ENCODE measurements at regions not wholly inside any gene's neighbourhood (a gene's known extent, or its start where the extent isn't known, plus 50 kb on each side); places are given as distances from the start of the nearest gene placed in this dataset.
"Not testable (repeated sequence)": the region's sequence is repeated elsewhere in the genome, so short reads cannot be mapped to it uniquely, and the experiment has no call there.

DNA sequence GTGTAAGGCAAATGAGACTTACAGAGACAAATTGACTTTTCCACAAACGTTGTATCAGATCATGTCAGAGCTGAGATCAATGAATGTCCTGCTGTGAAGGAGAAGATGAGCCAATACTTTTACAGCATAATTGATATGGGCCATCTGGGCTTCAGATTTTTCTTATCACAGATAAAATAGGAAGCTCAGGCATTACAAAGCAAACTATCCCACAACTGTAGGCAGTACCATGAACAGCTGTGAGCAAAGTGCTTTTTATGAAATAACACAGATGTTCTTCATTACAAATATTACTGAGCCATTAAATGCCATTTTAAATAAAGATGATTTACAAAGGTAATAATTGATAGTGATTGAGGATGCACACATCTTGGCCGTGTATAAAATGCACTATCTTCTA, 852.3 kb downstream of the OTOL1 start:
- DNase-seq = no peak

DNA sequence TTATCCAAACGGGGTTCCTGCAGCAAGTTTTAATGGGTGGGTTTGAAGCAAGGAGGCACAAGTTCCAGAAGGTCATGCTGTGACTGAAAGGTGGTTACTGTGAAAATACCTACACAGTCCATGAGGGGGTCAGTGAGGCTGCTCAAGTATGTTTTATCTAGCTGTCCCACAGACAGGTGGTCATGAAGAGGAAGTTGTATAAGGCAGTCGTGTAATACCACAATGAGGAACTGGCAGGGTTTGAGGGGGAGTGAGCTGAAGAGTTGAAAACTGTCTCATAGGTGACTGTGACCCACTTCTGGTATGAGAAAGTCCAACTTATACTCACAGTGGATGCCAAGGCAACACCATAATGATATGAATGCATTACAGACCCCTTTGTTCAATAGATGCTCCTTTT, 856.8 kb downstream of the OTOL1 start:
- no peak for DNase-seq

DNA sequence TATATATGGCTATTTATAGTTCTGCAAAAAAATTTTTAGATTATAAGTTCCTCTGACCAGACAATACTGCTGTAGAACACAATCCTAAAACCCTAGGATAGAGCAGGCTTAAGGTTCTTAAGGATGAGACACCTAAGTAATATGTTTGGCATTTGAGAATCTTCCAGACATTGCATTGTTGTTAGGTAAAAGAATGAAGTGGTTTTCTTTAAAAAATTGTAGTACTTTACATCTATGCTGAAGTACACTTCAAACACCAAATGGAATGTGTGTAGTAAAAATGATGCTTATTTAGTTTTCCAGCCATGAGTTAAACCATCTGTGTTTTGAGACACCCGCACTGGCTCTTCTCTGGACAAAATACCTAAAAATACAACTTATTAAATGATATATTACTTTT, 857.7 kb downstream of the OTOL1 start:
- no peak for DNase-seq

DNA sequence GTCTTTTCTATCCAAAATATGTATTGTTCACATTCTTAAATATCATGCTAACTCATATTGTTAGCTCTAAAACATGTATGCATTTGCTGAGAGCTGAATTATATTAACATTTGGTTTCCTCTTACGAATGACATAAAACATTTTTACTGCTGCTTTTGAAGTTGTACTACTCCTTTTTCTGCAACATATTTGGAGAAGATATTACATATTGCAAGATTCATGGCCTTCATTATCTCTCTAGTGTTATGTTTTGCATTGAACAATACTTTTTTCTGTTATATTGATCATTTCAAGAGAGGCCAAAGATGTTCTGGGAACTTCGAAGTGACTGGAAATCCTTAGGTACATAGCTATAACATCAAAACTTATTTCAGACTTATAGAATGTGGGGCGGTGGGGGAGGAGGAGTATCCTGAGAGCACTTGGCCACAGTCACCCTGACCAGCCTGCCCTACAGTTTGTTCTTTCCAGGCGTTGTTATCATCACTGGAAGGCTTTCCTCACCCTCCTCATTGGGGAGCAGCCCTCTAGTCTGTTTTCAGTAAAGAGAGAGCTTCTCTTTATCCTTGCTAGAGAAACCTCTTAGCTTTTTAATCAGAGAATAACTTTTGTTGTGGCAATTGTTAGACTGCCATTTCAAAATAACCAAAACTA, 868.6 kb downstream of the OTOL1 start:
- DNase-seq = no peak

DNA sequence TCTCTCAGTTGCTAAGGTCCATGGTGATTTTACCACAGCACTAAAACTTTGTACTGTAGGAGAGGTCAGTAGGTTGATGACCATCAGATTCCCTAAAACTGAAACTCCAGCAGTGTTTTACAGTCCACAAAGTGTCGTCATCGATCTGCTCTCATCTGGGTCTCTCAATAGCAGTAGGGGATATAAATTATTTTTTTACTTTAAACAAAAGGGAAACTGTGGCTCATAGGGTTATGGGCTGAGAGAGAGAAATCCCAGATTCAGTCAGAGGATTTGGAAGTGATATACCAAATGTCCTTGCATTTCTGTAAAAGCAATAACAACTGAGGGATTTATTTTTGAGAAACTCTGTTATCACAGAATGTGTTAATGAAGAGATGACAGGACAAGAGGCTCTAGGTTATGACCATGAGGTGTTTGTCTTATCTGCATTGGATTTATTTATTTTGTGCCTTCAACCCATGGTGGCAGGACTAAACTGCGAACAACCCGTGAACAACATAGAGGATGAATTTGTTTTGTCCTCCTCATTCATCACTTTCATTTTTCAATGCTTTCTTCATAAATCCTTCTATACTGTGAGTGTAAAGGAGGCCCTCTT, 869.7 kb downstream of the OTOL1 start:
- DNase-seq = no peak

DNA sequence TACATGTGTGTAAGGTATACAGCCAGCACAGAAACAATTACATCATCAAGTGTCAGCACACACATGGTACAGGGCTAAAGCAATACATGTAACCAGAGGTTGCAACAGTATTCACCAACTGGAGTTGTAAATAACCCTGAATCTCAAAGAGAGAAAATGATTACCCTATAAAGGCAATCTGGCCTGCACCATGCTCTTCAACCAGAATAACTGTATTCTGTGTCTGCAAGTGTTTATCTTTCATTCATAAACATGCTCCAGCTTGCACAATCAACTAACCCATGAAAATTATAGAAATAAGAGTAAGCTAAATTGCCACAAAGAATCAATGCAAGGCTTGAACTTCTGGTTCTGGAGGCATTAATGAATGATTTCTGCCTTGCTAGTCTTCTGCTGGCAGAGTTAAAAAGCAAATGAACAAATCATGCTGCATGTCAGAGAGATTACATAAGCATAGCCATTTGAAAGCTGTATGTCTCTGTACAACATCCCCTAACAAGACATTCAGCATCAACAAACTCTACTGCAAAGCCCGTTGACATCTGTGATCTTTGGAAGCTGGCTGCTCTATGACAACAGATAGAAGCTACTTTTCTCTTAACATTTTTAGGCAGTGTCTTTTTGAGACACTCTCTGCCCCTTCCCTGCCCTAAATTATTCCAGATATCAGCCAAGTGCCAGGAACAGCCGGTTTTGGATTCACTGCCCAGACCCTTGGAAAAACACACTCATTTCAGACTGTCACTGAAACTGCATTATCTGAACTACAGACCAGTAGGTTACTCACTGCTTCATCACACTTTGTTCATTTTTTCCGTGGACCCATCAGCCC, 871.0 kb downstream of the OTOL1 start:
- DNase-seq = no peak

DNA sequence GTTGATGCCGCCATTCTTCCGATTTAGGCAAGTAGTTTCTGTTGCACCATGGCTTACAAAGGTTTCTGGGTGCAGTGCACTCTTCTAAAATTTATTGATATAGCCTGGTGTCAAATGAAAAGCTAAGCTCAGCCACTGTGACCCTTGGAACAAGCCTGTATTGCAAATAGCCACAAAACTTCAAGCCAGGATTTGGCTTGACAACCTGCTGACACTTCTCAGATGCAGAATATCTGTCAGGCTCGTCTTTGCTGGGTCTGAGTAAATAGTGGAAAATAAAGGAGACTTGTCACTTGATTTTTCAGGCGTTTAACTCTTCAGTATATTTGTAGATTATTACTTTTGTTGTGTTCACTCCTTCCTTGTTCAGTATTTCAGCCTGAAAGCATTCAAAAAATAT, 871.8 kb downstream of the OTOL1 start:
- no peak for DNase-seq

DNA sequence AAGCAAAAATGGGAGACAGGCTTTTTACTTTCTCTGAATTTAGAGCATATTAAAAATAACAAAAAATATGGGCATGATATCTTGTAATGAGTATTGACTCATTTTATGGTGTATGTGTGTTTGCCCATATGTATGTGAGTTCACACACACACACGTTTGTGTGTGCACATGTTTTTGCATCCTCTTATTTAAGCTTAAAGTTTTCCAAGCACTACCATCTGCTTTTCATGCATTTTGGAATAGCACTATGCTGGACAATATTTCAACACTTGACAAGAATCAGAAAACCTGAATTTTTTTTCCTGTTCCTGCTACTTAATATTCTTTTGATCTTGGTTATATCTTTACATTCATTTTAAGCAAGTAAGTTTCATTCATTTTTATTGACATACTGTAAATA, 872.7 kb downstream of the OTOL1 start:
- DNase-seq = no peak

DNA sequence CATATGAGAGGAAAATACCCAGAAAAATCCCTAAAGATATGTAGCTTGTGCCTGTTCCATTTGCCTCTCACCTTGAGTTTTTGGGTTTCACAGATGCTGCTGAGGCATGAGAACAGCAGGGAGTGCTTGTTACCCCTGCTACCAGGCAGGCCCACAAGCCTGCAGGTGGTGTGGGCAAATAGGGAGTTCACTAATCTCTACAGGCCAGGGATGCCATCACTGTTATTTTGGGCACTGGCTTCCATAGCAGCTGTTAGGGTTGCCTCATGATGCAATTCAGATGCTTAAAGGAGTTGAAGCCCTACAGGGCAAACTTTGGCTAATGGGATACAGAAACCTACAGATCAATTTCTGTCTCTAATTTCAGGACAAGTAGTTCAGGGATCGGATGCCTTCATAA, 873.5 kb downstream of the OTOL1 start:
- DNase-seq = no peak

DNA sequence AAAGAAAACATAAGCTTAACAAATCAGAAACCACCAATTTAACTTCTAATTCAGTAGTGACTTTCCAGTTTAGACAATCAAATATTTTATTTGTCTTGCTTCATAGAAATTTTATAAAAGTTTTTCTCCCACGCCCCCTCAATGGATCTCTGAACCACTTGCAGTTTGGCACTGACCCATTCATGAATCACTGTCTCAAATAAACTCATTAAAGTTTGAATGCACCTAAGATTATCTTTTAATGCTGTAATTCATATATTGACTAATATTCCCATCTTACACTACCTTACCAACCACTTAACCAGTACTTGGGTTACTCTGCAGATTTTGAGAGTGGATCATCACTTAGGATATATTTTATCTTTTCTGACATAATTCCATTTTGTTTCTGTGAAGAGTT, 880.2 kb downstream of the OTOL1 start:
- no peak for DNase-seq

DNA sequence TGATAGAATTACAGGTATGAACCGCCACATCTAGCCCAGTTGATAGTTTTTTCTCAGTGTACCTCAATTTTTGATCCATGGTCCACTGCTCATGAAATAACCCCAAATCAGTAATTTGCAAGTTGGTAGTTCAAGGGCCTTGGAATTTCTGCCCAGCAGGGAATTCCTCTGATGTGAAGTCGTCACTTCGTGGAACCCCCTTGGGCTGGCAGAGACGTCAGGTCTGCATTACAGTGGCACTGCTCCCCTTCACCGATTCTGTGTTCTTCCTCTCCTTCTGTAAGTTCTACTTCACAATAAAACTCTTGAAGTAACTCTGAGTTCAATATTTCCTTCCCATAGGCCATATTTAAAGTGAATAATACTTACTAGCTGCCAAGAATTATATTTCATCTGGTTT, 881.0 kb downstream of the OTOL1 start:
- DNase-seq = no peak

DNA sequence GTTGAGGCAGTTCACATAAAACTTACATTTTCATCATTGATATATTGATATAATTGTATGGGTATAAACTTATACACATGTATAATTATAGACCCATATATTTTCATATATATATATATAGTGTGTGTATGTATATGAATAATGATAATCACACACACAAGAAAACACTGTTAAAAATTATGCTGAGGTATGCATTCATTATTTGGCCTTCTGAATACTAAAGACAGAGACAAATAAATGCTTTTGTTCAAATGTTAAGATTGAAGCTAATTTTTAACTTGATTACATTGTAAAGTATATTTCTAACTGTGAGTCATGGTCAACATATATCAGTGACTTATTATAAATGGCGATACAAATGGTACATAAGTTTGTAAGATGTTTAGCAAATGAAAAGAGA, 888.8 kb downstream of the OTOL1 start:
- no peak for DNase-seq

DNA sequence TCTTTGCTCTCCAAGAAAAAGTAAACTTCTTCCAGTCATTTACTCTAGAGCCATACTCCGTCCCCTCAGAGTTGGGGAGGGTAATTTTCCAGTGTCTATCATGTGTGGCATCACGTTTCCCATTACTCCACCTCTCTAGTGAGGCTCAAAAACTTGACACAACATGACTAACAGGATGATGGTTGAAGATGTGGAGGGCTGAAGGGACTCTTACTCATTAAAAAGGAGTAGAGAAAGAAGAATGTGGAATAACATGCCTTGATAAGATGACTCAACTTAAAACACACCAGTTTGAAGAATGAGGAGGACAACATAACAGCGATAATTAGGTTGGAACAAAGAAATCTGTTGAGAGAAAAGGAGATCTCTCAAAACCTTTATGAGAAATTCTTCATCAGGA, 894.3 kb downstream of the OTOL1 start:
- DNase-seq = peak; percentile 15

DNA sequence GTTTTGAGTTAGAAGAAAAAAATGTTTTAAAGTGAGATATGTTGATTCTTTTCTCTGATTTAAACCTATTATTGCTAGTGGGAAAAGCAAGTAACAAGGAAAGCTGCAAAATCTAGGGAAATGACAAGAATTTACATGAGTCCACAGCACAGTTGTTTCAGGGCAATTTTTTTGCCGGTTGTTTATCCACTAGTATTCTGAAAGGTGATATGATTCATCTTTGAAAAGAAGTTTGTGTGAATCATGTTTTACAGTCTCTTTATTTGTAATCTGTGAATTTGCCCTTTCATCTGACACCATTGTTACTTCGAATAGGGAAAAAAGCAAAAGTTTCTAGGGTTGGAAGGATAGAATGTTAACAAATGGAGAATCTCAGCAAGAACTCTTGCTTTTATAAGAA, 894.7 kb downstream of the OTOL1 start:
- peak; percentile 9 for DNase-seq

DNA sequence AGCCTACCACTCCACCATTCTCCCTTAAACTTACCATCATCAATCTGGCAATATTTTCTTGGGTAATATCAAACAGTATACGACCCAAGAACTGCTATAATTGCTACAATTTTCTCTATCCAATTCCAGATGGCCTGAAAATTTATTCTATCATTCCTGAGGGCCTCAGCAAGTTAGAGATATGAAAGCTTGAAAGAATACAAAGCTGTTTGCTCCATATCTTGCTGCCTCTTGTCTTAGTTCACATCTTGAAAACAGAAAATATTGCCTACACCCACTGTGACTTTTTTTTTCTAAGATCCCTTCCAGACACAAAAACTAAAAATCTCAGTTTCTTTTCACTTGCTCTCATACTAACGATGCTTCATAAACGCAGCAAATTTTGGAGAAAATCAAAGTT, 898.9 kb downstream of the OTOL1 start:
- DNase-seq = no peak

DNA sequence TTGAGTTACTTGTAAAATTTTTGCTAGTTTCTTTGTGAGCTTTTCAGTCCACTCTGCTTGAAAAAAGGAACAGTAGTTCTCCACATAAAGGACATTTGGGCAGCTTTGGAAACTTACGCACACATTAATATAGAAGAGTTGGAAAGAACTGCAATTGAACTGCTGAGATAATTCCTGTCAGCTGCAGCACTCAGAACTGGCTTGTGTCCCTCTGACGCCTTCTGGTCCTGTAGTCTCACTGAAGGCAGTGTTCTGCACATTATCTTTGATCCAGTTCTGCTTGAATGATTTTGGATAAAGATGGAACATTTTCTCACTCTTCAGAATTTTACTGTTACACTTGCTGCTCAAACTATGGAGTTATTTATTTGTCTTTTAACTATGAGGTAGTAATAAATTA, 901.9 kb downstream of the OTOL1 start:
- no peak for DNase-seq

DNA sequence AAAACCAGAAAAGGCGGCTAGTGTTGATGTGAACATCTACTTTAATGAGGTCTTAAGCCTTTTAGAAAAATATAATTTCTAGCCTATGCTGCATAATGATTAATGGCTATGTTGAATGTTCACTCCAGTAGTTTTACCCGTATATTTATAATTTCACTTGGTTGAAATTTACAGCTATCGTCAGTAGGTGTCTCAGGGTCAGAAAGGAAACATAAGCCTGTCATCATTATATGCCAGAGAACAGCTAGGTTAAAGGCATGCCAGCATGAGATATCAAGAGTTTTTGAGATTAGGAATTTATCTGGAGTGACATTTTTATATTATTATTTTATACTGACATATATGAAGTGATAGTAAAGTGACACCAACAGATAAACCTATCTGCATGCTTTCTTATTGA, 904.1 kb downstream of the OTOL1 start:
- no peak for DNase-seq

DNA sequence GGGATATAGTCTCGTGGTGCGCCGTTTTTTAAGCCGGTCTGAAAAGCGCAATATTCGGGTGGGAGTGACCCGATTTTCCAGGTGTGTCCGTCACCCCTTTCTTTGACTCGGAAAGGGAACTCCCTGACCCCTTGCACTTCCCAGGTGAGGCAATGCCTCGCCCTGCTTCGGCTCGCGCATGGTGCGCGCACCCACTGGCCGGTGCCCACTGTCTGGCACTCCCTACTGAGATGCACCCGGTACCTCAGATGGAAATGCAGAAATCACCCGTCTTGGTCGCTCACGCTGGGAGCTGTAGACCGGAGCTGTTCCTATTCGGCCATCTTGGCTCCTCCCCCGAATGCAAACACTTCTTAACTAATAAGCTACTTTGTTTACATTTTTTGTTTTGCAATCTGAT, 914.9 kb downstream of the OTOL1 start:
- DNase-seq = not testable (repeated sequence)

DNA sequence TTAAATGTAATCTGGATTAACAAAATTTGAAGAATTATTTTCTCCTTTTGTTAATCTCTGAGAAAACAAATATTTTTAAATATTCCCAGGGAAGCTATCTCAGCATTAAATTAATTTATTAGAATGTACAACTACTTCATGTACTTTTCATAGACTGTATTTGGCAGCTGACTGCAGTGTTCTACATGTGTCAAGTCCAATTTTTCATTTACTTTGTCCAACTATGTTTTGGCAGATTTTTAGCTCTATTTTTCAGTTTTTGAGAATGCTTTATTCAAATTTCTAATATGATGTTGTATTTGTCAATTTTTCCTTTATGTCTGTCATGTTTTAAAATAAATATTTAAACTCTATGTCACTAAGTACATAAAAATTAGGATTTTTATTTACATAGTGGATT, 925.1 kb downstream of the OTOL1 start:
- no peak for DNase-seq

DNA sequence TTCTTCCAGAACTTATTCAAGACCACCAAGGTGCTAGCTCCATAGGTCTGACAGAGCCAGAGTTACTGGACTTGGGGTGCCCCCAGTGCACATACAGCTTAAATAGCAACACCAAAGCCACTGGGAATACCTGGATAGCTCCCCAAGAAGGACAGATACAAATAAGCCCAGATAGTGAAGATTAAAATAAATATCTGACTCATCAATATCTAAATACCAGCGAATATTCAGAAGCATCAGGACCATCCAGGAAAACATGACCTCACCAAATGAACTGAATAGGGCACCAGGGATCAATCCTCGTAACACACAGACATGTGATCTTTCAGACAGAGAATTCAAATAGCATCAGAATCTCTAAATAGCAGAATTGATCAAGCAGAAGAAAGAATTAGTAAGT, 931.6 kb downstream of the OTOL1 start:
- DNase-seq = no peak

DNA sequence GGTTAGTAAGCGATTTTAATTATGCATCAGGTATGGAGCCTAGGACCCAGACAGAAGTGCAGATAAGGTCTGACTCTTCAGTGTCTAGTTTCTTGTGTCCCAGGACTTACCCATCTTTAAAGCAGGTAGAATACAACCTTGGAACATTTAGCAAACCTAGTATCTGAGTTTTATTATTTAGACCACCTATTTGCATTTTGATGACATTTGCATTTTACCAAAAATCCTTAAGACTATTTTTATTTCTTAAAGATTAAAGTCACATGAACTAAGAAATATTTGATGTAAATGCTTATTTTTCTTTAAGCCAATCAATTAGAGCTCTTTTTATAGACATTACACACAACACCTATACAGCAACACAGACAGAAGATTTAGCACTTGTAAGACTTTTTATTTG, 939.1 kb downstream of the OTOL1 start:
- no peak for DNase-seq

DNA sequence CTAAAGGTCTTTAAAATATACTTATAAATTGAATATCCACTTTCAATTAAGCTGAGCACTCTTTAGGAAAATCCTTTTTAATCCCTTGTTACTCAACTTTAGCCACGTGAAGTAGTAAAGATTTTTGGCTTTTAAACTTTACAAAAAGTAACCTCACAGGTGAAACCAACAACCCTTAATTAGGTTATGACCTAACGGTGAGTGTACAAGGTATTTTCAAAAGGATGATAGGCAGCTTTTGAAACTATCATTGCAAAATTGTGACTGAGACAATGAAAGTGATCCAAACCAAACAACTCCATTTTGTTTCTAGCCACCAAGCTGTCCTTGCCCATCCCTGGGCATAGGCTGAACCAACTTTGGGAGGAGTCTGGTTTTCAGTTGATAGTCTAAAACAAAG, 940.2 kb downstream of the OTOL1 start:
- no peak for DNase-seq

DNA sequence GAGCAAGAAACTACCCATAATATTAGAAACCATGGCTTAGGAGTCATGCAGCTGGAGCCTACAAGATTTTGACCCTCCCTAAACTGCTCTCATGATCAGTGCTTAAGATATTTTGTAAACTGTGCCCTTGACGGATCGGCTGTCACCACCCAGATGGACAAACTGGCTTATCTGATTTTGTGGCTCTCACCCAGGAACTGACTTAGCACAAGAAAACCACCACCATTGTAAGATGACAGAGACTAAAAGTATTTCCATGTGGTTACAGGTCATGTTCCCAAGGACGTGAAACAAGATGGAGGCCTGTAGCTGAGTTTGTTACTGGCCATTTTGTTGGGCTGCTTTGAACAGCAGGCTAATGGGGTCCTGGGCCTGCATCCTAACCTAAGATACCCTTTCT, 940.9 kb downstream of the OTOL1 start:
- no peak for DNase-seq

DNA sequence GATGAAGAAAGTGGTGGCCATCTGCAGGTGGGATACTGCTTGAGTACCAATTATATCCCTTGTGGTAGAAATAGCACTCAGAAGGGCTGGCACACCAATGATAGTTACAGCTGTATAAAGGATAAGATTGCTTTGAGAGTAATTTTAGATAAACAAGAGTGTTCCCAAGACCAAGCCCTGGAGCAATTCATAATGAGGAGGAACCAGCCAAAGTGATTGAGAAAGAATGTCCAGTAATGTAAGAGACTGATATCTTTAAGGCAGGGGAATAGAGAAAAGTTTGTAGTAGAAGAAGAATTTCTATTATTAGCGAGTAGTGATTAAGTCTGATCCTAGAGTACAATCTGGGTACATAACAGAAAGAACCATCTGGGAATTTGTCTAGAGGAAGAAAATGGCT, 945.1 kb downstream of the OTOL1 start:
- DNase-seq = no peak

Data from dermis blood vessel endothelial cell (primary cell).